NCI-H1105 (cell line): ENCODE measurements at regions not wholly inside any gene's neighbourhood (a gene's known extent, or its start where the extent isn't known, plus 50 kb on each side); places are given as distances from the start of the nearest gene placed in this dataset.

Experiments
- DNase-seq: peaks from one replicate; lab custom pipeline; 2025; lab: John Stamatoyannopoulos, UW

- DNase-seq = no peak
Observed at GRCh38 chr11:10619131-10619680, 50.7 kb upstream of the LYVE1 start.

- no peak for DNase-seq
Observed at GRCh38 chr11:10618490-10618889, 50.0 kb upstream of the LYVE1 start.
